ENCODE measurements at regions not wholly inside any gene's neighbourhood (a gene's known extent, or its start where the extent isn't known, plus 50 kb on each side); places are given as distances from the start of the nearest gene placed in this dataset.

GRCh38 chr7:156003220-156004162 is 191.2 kb upstream of the SHH start:
- TF ChIP-seq CTCF (conservative IDR thresholded peaks at IDR 0.05; ENCODE audit: control insufficient read depth, insufficient read depth, low read depth, low read length): no peak
- no peak overlapping the region for H3K4me3 ChIP-seq (ENCODE audit: control insufficient read depth, low read depth, low read length)
- no peak for DNase-seq (ENCODE audit: low read depth)

- no peak overlapping the region for H3K4me3 ChIP-seq (ENCODE audit: control insufficient read depth, low read depth, low read length)
- TF ChIP-seq CTCF (conservative IDR thresholded peaks at IDR 0.05; ENCODE audit: control insufficient read depth, insufficient read depth, low read depth, low read length): no peak
- no peak for DNase-seq (ENCODE audit: low read depth)
Observed at GRCh38 chr7:156002362-156003066, 190.3 kb upstream of the SHH start.

- no peak for DNase-seq (ENCODE audit: low read depth)
- TF ChIP-seq CTCF (conservative IDR thresholded peaks at IDR 0.05; ENCODE audit: control insufficient read depth, insufficient read depth, low read depth, low read length): no peak
Observed at GRCh38 chr7:156001496-156002260, 189.4 kb upstream of the SHH start.

GRCh38 chr7:156000601-156001396 is 188.5 kb upstream of the SHH start:
- no peak overlapping the region for H3K4me3 ChIP-seq (ENCODE audit: control insufficient read depth, low read depth, low read length)
- TF ChIP-seq CTCF (conservative IDR thresholded peaks at IDR 0.05; ENCODE audit: control insufficient read depth, insufficient read depth, low read depth, low read length): no peak
- no peak for DNase-seq (ENCODE audit: low read depth)

More at GRCh38 chr7:156001496-156002260, 189.4 kb upstream of the SHH start:
- no peak overlapping the region for H3K4me3 ChIP-seq (ENCODE audit: control insufficient read depth, low read depth, low read length)

- TF ChIP-seq CTCF (conservative IDR thresholded peaks at IDR 0.05; ENCODE audit: control insufficient read depth, insufficient read depth, low read depth, low read length): no peak
- no peak overlapping the region for H3K4me3 ChIP-seq (ENCODE audit: control insufficient read depth, low read depth, low read length)
- no peak for DNase-seq (ENCODE audit: low read depth)
Observed at GRCh38 chr7:155999631-156000489, 187.6 kb upstream of the SHH start.
